T-helper 1 cell treated with Interleukin-12 subunit alpha and Interleukin-12 subunit beta and Interleukin-4 antibody, amounts not matched to agents 30 ng/mL and 1 ng/mL, for 36 hours (primary cell): ENCODE measurements at regions not wholly inside any gene's neighbourhood (a gene's known extent, or its start where the extent isn't known, plus 50 kb on each side); places are given as distances from the start of the nearest gene placed in this dataset.
"Not testable (repeated sequence)": the region's sequence is repeated elsewhere in the genome, so short reads cannot be mapped to it uniquely, and the experiment has no call there.

Experiments
- intact Hi-C: fragments of 100-400 bp; cut with micrococcal nuclease; formaldehyde crosslinking; loops from one replicate; pipeline ENCODE4 v1.15.1; 2024

DNA sequence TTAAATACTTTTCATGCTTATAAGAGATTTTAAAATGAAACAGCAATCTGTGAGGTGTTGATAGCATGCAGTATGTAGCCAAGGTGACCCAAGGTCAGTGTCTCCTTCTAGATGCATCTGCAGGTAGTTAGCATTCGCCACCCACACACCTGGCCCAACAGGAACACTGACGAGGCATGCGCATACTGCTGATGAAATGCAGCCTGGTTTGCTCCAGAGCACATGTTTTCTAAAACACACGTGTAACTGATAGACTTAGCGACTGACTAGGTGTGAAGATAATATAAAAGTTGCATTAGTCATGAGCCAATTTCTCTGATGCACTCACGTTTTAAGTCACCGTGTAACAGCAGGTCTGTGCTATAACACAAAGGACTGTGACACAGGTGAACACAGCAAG is 77.1 kb upstream of the RPS6KA2 start:
- intact Hi-C loops: no loop called here

DNA sequence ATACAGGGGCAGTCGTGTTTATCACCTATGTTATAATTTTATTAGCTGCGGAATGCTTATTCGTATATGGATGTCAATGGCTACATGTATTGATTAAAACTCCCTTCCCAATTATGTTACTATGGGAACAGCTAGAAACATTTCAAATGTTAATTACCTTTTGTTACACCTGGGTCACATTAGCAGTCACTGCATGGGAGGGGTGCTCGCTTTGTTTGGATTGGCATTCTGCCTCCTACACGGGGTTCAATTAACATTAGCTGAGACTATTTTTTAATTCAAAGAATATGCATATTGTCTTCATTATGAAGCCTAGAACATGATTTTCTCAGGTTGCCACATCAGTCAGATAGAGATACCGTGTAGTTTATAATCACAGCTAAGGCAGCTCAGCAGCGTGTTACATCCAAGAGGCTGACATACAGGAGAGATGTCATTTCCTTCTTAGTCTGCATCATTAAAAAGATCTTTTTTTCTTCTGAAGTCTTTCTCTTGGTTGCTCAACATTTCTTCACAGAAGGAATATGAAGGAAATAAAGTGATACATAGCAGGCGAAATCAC is 76.2 kb upstream of the RPS6KA2 start:
- intact Hi-C loops: no loop called here

- intact Hi-C loops: not testable (repeated sequence)
Measured at GRCh38 chr6:166701424-166701823, 74.4 kb upstream of the RPS6KA2 start.

GRCh38 chr6:166700871-166701270 is 73.8 kb upstream of the RPS6KA2 start:
- intact Hi-C loops: not testable (repeated sequence)

- intact Hi-C loops: no loop called here
Measured at GRCh38 chr6:166697113-166697512, 70.1 kb upstream of the RPS6KA2 start.

- intact Hi-C loops: no loop called here
Measured at GRCh38 chr6:166693880-166694279, 66.8 kb upstream of the RPS6KA2 start.

DNA sequence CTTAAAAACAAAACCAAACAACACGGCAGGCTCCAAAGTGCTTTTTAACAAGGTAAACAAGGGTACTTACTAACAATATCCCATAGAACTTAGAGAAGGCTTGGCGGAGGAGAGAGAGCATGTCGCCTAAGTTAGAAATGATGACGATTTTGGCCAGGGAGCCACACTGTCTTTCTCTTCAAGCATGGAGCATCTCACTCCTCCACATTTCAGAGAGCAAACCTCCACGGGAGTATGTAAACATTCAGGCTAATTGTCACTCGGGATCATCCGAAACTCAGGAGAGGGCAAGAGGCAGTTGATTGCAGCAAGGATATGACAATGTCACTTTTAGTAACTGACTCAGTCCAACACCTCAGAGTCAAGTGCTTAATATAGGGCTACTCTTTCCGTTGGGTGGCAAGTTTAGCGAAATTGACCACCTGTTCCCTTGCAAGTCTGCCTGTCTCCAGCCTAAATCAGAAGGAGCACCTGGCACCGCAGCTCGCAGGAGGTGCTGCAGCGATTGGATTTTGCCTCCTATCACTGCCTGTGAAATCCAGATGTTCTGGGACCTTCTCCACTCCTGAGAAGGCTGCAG is 65.8 kb upstream of the RPS6KA2 start:
- intact Hi-C loops: no loop called here

- intact Hi-C loops: no loop called here
Measured at GRCh38 chr6:166691746-166692145, 64.7 kb upstream of the RPS6KA2 start.

DNA sequence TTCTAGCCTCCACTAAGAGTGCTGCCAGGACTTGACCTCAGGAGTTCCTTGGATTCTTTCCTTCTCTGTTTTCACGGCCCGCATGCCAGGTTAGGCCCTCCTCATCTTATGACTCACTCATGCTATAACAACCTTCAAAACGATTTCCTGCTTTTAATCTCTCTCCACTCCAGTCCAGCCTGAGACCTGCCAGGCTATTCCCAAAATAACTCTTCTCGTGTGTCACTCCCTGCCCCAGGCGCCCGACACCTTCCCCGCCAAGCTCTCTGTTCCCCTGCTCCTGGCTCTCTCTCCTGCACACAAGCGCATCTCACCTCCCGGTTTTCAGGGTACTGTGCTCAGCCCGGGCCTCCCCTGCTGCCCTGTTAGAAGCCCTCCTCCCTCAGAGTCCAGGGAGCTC is 64.1 kb upstream of the RPS6KA2 start:
- intact Hi-C loops: no loop called here

DNA sequence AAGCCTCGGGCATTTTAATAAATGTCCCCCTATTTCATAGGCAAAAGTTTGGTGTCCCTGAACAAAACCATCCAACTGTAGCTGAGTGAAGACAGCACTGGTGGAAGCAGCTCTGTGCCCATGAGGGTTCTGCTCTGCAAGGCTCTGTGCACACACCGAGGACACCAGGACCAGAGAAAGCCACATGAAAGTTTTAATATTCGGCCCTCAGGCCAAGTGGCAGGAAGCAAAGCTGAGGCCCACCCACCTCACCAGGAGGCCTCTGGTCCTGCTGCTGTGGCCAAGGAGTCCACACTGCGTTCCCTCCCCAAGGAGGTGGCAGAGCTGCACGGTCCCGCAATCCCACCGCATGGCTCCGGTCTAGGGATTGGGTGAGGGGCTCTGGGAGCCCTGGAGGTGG is 62.6 kb upstream of the RPS6KA2 start:
- intact Hi-C loops: no loop called here

DNA sequence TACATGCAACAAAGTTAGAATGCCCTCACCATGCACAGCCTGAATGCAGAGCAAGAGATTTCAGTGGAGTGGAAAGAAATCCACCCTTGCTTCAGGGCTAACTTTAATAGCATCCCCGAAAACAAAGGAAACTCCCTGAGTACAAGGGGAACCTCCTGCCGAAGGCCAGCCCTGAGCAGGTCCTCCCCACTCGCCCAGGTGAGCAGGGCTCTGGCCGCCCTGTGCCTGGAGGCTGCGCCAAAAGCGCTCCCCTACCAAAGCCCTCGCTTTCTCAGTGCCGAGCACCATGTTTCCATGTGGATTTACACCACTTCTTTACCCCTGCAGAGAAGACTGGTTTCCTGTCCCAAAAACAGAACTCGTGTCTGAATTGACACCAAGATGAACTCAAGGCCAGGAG is 61.9 kb upstream of the RPS6KA2 start:
- intact Hi-C loops: no loop called here

DNA sequence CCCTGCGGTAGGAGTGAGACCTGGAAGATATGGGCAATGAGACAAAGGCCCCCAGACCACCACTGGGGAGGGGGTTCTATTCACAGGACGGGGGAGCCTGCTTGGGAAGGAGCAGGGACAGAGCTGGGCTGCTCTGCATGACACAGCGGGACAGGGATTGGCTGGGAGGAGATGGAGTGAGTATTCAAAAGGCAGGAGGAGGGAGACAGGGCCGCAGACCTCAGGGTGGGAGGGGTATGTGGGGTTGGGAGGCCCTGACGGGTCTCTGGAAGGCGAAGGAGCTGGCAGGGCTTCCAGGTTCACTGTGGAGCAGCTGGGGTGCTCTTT is 60.8 kb upstream of the RPS6KA2 start:
- intact Hi-C loops: no loop called here

- intact Hi-C loops: no loop called here
Measured at GRCh38 chr6:166687070-166687878, 60.2 kb upstream of the RPS6KA2 start.

GRCh38 chr6:166686317-166686716 is 59.3 kb upstream of the RPS6KA2 start:
- intact Hi-C loops: no loop called here

DNA sequence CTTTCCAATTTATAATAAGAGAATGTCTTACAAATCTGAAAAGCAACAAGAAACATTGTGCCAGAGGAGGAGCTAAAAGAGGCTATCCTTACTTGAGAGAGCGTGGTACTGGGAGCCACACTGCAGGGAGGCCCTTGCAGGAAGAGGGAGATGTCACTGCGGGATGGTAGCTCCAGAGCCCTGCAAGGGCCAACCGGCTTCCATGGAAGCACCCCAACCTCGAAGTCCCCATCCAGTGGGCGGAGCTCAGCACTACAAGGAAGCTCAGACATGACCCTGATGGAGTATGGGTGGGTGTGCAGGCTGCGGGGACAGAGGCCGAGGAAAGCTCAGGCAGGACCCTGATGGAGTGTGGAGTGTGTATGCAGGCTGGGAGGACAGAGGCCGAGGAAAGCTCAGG is 57.8 kb upstream of the RPS6KA2 start:
- intact Hi-C loops: no loop called here

DNA sequence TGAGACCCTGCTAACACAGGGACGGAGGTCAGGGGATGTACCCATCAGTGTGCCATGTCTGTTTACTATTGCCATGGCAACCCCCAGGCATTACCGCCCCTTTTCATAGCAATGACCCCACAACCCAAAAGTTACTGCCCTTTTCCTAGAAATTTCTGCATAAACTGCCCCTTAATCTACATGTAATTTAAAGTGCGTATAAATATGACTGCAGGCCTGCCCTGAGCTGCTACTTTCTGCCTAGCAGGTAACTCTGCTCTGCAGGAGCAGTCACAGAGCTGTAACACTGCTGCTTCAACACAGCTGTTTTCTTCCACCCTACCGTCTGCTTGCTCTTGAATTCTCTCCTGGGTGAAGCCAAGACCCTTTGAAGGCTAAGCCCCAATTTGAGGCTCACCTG is 57.1 kb upstream of the RPS6KA2 start:
- intact Hi-C loops: no loop called here

- intact Hi-C loops: no loop called here
Measured at GRCh38 chr6:166683477-166683876, 56.4 kb upstream of the RPS6KA2 start.

DNA sequence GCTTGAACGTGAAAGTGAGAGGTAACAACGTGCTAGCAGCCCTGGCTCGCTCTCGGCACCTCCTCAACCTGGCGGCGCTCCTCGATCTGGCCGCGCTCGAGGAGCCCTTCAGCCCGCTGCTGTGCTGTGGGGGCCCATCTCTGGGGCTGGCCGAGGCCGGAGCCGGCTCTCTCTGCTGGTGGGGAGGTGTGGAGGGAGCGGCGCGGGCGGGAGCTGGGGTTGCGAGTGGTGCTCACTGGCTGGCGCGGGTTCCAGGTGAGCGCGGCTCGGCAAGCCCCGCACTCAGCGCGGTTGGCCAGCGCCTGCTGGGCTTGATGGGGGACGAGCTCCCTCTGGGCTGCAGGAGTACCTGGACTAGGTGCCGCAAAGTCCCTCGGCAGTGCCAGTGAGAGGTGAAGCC is 52.5 kb upstream of the RPS6KA2 start:
- intact Hi-C loops: no loop called here

DNA sequence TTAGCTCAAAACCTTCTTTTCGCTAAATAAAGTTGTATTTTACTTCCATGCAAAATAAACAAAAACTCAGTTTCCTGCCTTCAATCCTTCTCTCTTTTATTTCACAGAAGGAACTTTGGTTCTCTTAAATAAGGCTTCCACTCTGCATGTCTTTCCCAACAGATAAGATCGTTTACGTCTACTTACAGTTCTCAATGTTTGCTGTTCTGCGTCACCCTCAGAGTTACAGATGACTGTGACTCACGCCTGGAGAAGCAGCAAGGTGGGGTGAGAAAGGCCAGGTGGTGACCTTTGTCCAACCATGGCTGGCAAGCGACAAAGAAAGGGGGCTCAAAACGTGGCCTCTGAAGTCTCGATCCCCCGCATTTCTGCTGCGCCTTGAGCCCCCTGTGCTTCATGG is 51.4 kb upstream of the RPS6KA2 start:
- intact Hi-C loops: no loop called here

DNA sequence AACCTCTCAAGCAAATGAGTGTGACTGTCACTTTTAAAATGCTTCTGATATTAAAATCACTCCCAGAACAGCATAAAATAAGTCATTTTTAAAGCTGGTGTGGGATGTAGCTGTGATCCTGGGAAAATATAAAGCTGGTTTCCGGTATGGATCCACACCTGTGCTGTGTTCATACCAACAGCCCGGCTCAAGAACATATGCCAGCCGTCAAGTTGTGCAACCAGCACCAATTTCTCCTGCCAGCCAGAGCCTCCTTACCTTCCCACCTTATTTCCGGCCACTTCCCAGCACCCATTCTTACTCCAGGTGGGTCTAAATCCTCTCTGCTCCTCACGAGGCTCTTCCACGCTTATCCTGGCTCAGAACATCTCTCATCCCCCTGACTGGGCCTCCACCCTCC is 50.9 kb upstream of the RPS6KA2 start:
- intact Hi-C loops: no loop called here
